ENCODE measurements at regions not wholly inside any gene's neighbourhood (a gene's known extent, or its start where the extent isn't known, plus 50 kb on each side); places are given as distances from the start of the nearest gene placed in this dataset.

DNA sequence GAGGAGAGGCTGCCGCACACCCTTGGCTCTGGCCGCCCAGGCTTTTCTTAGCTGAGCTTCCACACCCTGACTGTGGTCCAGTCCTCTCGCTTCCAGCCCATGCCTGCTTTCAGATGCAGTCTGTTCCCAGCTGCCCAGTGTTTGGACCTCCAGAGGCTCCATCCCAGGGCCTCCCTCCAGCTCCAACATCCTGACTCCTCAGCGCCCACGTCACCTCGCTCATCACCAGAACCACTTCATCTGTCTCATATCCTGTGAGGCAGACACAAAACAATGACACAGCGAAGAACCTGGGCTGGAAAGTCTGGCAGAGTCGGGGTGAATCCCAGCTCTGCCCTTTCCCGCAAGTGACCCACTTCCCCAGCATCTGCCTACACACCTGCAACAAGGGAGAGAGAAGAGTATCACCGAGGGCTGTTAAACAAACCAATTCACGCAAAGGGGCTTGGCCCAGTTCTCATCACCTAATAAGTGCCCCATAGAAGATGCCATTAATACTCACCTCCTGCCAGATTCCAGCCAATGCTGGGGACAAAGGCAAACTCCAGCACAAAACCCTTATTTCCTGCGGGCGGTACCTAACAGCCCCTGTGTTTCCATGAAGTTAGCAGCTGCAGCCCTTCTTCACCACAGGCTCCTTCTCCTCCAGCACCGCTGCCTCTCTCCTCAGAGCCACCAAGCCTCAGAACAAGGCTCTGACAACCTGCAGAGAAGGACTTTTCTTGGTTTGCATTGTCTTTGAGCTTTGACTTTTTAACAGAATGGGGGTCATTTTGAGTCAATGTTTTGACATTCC is 133.4 kb upstream of the CDH4 start:
- FAIRE-seq = no peak

- FAIRE-seq = no peak
These were observed 132.8 kb upstream of the CDH4 start for GRCh38 chr20:61119273-61119672.

GRCh38 chr20:61119794-61120410 is 132.2 kb upstream of the CDH4 start:
- no peak for FAIRE-seq

DNA sequence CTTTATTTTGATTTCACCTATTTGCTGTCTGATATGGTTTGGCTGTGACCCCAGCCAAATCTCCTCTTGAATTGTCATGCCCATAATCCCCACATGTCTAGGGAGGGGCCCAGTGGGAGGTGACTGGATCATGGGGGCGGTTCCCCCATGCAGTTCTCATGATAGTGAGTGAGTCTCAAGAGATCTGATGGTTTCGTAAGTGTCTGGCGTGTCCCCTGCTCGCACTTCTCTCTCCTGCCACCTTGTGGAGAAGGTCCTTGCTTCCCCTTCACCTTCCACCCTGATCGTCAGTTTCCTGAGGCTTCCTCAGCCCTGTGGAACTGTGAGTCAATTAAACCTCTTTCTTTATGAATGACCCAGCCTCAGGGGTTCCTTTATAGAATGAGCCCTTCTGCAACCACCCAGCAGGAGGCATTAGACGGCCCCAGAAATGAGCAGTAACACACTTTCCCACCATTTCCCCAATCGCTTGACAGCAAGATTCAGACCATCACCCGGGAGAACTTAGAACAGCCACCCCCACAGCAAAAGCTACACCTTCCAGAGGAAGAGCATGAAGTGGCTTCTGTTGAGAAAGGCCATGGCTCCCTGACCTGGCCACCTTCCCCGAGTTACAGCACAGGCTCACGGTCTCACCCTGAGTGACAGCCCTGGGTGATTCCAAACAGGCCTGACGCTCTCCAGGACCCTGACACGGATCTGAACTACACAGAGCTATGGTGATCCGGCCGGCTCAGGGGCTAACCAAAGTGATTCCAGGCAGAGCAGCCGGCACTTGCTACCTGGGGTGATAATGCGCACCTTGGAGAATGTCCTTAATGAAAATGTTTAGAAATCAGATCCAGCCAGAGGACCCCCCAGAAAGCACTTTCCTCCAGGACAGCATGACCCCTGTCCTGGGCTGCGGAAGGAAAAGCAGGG is 131.2 kb upstream of the CDH4 start:
- no peak for FAIRE-seq

DNA sequence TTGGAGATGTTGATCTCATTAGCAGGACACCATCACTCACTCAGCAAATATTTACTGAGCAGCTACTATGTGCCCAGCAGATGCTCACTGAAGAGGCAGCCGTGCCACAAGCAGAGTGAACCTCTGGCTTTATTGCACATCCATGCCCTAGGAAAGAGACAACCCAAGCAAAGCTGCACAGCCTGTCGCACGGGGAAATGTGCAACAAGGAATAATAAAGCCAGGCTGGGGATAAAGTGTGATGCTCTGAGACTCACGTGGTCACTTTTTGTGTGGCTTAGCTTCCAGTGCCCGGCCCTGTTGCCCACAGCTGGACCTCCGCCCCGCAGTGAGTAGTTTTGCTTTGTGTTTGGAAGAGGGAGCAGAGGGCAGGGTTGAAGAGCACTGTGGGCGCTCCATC is 130.4 kb upstream of the CDH4 start:
- no peak for FAIRE-seq

DNA sequence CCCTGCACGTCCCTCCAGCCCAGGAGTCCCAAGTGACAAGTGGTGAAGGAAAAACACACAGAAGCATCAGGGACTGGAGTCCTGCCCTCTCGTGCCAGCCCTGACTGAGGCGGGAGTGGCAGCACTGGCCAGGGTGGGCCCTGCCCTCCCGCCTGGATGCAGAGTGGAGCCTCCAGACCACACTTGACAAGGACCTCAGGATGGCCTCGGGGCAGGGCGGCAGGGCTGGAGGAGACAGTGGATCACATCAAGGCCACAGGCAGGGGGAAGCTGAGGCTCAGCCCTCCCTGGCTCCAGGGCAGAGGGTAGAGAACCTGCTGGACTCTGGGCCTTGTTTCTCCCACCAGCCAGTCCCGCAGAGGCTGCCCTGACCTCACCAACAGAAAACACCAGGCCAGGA is 128.8 kb upstream of the CDH4 start:
- FAIRE-seq = no peak

DNA sequence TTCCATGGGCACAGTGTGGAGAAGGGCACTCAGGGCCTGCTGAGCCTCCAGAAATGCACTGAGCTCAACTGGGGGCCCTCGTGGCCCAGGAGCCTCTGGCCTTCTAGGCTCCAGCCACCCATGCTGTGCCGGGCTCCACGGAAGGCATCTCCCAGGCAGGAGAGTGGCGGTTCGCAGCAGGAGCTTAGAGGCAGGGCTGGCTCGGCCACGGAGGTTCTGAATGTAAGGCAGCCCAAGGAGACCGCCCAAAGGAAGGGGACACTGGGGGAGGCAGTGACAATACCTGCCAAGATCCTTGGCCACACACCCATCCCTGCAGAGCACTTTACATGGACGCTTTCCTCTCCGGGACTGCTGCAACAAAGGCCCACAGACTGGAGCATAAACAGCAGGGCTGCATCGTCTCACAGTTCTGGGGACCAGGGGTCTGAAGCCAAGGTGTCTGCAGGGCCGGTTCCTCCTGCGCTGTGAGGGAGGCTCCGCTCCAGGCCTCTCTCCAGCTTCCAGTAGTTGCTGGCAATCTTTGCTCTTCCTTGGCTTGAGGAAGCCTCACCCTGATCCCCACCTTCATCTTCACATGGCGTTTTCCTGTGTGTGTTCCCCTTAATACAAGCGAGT is 128.2 kb upstream of the CDH4 start:
- no peak for FAIRE-seq

DNA sequence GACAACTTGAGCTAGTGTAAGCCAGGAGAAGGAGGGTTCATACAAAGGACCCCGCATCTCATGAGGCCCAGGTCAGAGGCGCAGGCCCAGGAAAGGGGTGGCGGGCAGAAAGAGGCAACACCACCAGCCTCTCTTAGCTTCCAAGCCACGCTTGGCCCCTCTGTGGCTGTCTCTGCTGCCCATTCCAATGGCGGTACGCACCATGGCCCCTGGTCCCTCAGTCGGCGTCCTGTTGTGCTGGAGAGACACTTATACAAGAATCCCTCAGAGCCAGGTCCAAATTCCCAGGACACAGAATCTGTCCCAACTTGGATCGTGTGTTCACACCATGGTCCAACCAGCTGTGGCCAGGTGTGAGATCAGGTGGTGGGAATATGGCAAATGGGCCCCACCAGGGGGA is 127.0 kb upstream of the CDH4 start:
- FAIRE-seq = no peak

GRCh38 chr20:61125546-61126180 is 126.4 kb upstream of the CDH4 start:
- no peak for FAIRE-seq

- no peak for FAIRE-seq
These were observed 125.5 kb upstream of the CDH4 start for GRCh38 chr20:61126369-61127195.

DNA sequence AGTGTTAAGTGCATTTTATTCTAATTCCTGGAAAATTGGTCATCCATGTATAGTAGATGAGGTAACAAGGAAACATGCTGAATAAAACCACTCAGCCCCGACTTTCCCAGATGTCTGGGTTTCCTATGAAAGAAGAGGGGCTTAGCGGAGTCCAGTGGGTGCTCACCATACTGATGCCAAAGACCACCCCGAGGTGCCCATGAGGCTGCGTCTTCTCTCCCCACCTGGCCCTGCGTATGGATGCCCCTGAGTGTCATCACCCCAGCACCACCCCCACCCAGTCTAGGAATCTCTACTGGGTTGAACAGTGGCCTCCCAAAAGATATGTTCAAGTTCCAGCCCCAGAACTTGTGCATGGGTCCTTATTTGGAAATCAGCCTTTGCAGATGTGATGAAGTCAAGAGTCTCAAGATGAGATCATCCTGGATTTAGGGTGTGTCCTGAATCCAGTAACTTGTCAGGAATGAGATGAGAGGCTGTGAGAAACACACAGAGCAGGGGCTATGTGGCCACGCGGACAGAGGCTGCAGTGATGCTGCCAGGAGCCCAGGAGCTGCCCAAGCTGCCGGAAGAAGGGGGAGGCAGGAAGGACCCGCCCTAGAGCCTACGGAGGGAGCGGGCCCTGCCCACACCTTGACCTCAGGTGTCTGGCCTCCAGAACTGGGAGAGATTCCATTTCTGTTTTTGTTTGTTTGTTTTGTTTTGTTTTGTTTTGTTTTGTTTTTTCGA is 124.6 kb upstream of the CDH4 start:
- no peak for FAIRE-seq

DNA sequence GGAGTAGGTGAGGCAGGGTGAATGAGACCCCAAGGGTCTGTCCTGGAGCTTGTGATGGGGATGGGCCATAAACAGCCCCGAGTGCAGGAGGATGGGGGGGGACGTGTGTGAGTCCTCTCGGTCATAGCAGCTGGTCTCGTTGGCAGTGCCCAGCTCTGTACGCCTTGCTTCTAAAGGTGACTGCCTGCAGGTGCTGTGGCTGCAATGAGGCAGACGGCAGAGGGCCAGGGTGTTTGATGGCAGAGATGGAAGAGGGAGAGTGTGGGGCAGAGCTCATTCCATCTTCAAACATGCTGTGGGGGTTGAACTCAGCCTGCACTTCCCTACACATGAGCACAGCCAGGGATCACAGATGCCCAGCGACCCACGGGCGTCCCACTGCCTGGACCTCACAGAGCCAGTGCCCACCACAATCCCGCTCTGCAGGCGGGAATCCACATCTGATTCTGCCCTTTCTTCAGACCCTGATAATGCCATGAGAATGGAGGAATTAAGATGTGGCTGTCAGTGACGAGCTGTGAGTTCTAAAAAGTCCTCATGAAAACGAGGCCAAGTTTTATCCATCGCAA is 123.3 kb upstream of the CDH4 start:
- FAIRE-seq = no peak

DNA sequence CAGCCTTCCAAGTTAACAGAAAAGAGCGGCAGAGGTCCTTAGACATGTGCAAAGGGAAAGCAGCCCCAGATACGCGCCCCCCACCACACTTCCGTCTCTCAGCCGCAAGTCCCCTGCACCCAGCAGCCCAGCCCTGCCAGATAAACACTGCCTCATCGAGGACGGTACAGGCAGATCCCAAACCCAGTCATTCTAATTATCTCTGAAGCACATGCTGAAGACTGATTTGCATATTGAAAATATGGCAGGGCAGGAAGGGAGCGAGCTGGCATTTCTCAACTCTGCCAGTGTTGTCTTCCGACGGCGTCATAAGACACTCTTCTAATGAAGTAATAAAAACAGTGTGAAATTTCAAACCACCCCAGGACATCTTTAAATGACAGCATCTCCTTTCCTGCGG is 122.8 kb upstream of the CDH4 start:
- no peak for FAIRE-seq

- FAIRE-seq = no peak
These were observed 121.9 kb upstream of the CDH4 start for GRCh38 chr20:61130156-61130555.

DNA sequence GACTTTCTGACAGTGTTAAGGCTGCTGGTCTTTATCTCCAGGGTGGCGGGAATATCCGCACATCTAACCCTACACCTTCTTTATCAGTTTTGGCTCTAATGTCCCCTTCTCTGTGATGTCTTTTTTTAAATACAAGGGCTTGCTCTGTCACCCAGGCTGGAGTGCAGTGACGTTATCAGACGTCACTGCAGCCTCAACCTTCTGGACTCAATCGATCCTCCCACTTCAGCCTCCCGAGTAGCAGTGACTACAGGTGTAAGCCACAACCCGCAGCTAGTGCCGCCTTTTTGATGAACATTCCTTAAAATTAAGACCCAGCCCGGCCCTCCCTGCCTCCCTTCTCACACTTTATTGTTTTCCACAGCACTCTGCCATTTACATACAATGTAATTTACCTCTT is 120.1 kb upstream of the CDH4 start:
- no peak for FAIRE-seq

DNA sequence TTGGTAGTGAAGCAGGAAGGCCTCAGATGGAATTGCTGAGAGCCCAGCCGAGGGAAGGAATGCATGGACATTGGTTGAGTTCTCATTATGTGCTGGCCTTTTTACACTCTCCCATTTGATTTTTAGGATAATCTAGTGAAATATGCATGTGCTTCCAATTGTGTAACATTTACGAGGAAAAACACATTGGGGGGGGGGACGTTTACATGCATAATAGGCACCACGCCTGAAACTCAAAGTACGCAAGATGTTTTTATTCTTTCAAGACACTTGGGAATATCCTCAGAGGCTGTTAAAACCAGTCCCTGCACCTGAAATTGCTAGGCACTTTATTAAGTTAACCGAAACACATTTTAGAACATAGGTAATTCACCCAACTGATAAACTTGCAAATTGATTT is 118.5 kb upstream of the CDH4 start:
- FAIRE-seq = no peak

DNA sequence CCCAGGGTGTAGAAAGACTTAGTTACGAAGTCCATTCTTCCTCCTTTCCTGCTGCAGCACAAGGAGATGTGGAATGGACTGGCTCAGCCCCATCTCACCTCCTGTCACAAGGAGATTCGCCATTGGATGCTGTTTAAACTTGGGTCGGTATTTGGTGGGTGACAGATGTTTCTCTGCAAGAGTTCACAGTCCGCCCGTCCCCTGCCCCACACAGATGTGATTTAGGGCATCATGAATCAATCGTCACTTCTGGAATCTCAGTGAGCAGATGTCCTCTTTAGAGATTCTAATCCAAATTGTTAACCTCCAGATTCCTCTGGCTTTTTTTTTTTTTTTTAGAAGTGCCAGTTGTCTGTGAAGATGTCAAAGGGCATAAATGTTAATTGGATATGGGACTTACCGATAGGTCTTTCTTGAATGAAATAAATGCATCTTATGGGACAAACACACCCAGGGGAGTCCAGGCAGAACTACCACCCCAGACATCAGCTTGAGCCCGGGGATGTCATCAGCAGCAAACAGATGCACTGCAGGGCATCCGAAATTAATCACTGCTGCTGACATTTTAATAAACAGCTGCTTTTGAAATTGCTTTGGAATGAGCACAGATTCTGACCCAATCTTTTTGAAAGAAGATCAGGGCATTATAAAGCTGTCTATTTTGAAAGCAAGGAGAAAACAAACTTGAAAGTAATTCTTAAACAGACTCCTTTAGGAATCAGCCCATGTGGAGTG is 117.6 kb upstream of the CDH4 start:
- no peak for FAIRE-seq

DNA sequence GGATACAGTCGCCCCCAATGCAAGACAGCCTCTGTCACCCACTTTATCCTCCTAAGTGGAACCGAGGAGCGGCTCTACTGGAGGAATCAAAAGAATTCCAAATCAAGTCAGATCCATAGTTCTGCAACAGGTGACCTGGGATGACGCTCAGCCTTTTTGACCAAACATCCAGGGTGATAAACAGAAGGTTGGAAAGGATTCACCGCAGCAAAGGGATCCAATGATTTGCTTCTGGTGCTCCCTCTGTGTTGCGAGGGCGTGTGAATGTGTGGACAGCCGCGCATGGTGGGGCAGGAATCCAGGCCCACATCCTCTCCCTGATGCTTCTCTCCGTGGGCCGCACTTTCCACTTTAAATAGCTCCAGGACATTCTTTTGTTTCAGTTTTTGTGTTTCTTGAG is 116.8 kb upstream of the CDH4 start:
- no peak for FAIRE-seq

DNA sequence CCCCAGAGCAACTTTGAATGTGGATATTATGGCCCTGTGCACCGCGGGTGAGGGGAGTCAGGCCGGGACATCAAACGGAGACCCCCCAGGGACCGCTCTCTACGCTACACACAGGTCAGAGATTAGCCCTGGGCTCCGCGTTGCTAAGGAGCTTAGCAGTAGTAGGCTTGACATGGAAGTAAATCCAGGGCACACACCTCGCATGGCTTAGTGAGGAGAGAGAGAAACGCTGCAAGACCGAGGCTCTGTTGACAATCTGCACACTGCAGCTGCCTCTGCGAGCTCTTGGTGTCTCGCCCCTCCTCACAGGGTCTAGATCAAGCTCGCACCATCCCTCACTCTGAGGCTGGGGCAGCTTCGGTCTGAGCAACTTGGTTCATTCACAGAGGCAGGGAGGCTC is 116.1 kb upstream of the CDH4 start:
- FAIRE-seq = no peak

GRCh38 chr20:61138566-61138965 is 113.5 kb upstream of the CDH4 start:
- FAIRE-seq = no peak

Data from G401.6 (cell line).